HK-2 (cell line): ENCODE measurements at regions not wholly inside any gene's neighbourhood (a gene's known extent, or its start where the extent isn't known, plus 50 kb on each side); places are given as distances from the start of the nearest gene placed in this dataset.

Experiments
- DNase-seq: peaks from one replicate; pipeline ENCODE4 v3.0.0-alpha.2; 2018; ENCODE audit not compliant: unreplicated experiment

GRCh38 chr5:171650597-171650996 lies 135.0 kb upstream of the SMIM23 start:
- no peak for DNase-seq

- no peak for DNase-seq
Observed at GRCh38 chr5:171651102-171651501, 134.5 kb upstream of the SMIM23 start.

GRCh38 chr5:171654881-171655280 lies 130.7 kb upstream of the SMIM23 start:
- DNase-seq = no peak

GRCh38 chr5:171657473-171657872 lies 128.1 kb upstream of the SMIM23 start:
- DNase-seq = no peak

- DNase-seq = no peak
Observed at GRCh38 chr5:171659896-171660295, 125.7 kb upstream of the SMIM23 start.

DNA sequence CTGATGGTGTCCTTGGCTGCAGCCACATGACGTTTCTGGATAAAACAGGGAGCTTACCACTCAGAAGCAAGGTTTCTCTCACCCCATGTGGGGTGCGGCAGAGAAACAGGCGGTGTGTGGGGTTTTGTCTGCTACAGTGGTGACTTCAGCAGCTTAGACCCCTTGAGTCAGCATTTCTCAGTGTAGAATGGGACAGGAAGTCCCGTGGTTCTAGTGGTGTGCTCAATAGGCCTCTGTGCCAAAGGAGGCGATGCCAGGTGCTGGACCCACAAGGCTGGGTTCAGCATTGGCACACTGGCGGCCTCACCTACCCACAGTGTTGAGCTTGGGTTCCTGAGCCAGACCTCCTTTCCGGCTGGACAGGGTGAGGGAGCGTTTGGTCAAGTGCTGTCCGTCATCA lies 125.2 kb upstream of the SMIM23 start:
- no peak for DNase-seq

GRCh38 chr5:171661143-171661542 lies 124.5 kb upstream of the SMIM23 start:
- no peak for DNase-seq

DNA sequence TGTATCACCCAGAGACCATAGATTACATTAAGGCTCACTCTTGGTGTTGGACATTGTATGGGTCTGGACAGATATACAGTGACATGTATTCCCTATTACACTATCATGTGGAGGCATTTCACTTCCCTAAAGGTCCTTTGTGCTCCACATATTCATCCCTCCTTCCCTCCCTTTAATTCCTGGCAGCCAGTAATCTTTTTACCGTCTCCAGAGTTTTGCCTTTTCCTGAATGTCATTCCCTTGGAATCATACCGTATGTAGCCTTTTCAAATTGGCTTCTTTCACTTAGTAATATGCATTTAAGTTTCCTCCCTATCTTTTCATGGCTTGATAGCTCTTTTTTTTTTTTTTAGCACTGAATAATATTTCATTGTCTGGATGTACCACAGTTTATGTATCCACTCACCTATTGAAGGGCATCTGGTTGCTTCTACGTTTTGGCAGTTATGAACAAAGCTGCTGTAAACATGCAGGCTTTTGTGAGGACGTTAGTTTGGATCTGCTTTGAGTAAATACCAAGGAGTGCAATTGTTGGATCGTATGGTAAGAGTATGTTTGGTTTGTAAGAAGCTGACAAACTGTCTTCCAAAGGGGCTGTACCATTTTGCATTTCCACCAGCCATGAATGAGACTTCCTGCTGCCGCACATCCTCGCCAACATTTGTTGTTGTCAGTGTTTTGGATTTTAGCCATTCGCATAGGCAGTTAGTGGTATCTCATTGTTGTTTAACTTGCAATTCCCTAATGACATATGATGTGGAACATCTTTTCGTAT lies 122.1 kb upstream of the SMIM23 start:
- no peak for DNase-seq

- no peak for DNase-seq
Observed at GRCh38 chr5:171664489-171664888, 121.1 kb upstream of the SMIM23 start.

- DNase-seq = no peak
Observed at GRCh38 chr5:171666815-171667214, 118.8 kb upstream of the SMIM23 start.

DNA sequence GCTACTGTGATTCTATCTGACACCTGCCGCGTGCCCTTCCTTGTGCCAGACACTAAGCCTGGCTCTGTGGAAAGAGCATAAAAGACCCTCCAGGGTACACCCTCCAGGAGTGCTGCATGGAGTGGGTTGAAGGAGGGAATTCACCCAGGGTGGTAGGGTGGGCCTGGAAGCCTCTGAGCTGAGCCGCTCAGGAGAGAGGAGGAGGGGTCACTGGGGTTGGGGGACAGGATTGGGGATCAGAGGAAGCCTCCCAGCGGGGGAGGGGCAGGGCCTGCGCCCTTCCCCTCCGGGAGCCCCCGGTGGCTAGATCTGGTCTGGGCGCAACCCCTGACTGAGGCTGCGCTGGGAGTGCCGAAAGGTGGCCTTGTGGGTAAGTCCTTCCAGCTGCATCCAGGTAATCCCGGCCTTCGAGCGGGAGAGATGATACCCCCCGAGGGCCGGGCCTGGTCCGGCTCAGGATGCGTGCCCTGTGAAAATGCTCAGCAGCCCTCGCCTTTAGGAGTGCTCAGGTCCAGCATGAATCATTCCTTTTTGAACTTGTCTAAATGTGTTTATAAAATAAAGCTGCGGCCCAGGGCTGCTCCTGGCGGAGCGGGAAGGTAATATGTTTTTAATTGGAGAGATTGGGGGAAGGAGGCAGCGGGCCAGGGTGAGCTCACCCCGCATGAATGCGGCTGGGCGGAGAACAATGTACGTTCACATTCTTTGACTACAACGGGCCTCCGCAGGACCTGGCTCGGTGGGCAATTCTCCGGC lies 118.1 kb upstream of the SMIM23 start:
- no peak for DNase-seq

DNA sequence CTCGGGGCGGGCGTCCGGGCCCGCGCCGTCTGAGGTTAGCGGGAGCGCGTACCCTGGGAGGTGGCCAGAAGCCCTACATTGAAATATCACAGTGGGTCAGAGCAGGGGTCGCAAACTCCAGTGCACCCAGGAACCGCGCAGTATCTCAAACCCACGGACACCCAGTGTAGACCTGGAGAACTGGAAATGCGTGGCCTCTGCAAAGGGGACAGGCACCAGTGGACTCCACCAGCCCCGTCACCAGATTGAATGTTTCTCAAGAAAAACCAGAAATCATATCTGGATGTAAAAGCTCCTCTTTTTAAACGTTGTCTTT lies 117.6 kb upstream of the SMIM23 start:
- no peak for DNase-seq

DNA sequence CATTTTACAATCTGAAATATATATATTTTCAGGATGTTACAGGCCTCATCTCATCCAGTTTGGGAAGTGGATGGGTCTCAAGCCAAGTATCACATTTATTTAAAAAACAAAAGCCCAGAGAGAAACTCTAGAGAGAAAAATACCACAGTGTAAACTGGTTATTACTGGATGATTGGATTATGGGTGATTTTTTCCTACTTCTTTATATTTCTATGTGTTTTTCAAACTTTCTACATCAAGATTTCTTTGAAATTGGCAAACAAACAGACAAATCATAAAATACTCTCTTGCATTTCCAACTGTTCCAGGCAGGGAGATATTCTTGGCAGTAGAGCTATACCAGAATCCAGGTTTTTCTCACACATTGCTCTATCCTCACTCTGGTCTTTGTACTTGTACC lies 116.0 kb upstream of the SMIM23 start:
- DNase-seq = no peak

DNA sequence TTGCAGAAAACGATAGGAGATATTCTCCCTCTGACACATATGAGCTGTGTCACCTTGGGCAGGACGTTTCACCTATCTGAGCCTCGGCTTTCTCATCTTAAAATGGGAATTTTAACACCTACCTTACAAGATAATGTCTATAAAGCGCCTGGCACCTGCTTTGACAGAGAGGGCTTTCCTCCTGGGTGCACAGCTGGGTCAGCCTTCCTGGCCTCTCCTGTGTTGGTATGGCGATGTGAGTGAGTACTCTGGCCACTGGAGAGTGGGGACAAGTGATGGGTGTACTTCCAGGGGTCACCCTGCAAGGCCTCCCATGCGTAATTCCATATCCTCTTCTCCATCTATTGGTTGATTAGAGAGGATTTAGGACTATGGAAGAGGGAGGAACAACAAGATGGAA lies 113.1 kb upstream of the SMIM23 start:
- no peak for DNase-seq

GRCh38 chr5:171673328-171673727 lies 112.3 kb upstream of the SMIM23 start:
- DNase-seq = no peak

GRCh38 chr5:171673840-171674239 lies 111.8 kb upstream of the SMIM23 start:
- DNase-seq = no peak

DNA sequence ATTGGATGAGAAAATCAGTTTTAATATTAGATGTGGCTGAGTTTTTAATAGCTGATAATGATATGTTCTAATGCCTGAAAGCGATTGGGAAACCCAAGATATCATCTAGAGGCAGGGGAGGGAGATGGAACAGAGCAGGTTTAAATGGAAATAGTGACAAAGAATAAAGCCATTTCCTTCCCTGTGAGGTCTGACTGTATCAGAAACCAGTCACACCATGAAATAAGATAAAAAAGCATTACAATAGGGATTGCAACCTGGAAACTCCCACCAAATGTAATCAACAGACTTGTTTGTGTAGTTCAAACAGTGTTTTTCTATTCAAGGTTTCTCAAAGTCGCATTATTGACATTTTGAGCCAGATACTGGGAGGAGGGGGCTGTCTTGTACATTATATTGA lies 110.1 kb upstream of the SMIM23 start:
- no peak for DNase-seq

- no peak for DNase-seq
Observed at GRCh38 chr5:171676286-171676944, 109.2 kb upstream of the SMIM23 start.

DNA sequence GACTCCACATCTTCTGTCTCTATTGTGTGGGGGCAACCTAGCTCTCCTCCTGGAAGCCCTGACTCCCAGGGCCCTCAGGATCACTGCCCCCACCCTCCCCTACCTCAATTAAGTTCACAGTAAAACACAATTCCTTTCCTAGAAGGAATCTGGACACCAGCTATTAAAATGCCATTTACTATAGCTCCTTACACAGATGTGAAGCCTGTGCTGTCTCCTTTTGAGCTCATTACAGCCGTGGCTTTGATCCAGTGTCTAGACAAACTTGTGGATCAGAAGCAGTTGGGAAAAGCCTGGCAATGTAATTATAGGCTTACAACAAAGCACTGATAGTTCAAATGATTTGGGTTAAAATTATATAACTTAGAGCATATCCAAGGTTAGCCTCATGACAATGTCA lies 107.0 kb upstream of the SMIM23 start:
- DNase-seq = no peak

DNA sequence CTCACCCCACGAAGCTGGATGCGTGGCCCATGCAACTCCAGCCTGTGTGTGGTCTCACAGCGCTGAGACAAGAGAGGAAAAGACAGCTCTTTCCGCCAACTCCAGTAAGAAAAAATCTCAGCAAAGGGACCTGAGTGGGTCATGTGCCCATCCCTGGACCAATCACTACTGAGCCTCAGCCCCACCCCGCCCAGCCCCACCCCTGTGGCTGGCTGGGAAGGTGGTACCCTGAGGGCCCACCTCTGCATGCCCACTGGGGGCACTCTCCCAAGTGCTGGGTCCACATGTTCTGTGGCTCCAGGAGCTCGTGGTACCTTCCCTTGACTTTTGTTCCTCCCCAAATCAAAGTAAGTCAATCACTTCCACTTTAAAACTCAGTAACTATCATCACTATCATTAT lies 105.1 kb upstream of the SMIM23 start:
- DNase-seq = no peak

DNA sequence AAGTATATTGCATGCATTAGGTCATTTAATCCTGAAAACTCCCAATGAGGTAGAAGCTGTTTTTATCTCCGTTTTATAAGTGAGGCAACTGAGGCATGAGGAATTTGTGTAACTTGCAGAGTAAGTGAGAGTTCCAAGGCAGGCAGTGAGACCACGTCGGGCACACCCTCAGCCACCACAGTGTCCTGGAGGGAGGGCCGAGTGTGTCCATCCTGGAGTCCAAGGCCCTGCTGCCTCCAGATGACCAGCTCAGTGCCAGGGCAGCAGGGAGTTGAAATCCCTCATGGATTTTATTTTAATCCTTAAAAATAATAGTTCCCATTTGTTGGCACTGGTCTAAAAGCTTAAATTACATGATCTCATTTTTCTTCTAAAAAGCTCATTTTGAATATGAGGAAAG lies 104.6 kb upstream of the SMIM23 start:
- DNase-seq = no peak

GRCh38 chr5:171681677-171682076 lies 103.9 kb upstream of the SMIM23 start:
- no peak for DNase-seq

DNA sequence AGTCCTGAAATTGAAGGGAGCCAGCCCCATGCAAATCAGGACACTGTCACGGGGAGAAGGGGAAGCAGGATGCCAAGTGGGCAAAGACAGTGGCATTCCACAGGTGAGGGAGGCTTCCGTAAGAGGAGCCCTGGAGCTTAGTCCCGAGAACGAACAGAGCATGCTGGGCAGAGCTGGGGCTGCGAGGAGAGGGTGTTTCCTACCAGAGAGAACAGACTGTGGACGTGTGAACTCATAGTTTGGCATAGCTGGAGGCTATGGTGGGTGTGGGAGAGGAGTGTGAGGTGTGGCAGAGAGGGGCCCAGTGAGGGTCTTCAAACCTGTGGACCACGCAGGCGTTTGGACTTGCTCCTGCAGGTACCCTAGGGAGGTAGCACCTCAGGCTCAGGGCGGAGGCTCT lies 102.8 kb upstream of the SMIM23 start:
- no peak for DNase-seq
